ENCODE measurements at regions not wholly inside any gene's neighbourhood (a gene's known extent, or its start where the extent isn't known, plus 50 kb on each side); places are given as distances from the start of the nearest gene placed in this dataset.

GRCh38 chr6:119543332-119543731, 193.8 kb upstream of the MAN1A1 start:
- DNase-seq (ENCODE audit: low read depth): no peak

GRCh38 chr6:119542037-119542436, 192.5 kb upstream of the MAN1A1 start:
- DNase-seq (ENCODE audit: low read depth): no peak

GRCh38 chr6:119541132-119541905, 191.8 kb upstream of the MAN1A1 start:
- peak; percentile 88 for DNase-seq (ENCODE audit: low read depth)

GRCh38 chr6:119540417-119540816, 190.9 kb upstream of the MAN1A1 start:
- no peak for DNase-seq (ENCODE audit: low read depth)

- DNase-seq (ENCODE audit: low read depth): no peak
Observed at GRCh38 chr6:119539066-119539746, 189.6 kb upstream of the MAN1A1 start.

GRCh38 chr6:119536666-119537065, 187.1 kb upstream of the MAN1A1 start:
- DNase-seq (ENCODE audit: low read depth): no peak

- no peak for DNase-seq (ENCODE audit: low read depth)
Observed at GRCh38 chr6:119535332-119535731, 185.8 kb upstream of the MAN1A1 start.

GRCh38 chr6:119533603-119534279, 184.2 kb upstream of the MAN1A1 start:
- peak; percentile 55 for DNase-seq (ENCODE audit: low read depth)

- DNase-seq (ENCODE audit: low read depth): no peak
Observed at GRCh38 chr6:119527231-119527578, 177.6 kb upstream of the MAN1A1 start.

- no peak for DNase-seq (ENCODE audit: low read depth)
Observed at GRCh38 chr6:119526561-119527230, 177.1 kb upstream of the MAN1A1 start.

GRCh38 chr6:119524410-119524809, 174.8 kb upstream of the MAN1A1 start:
- DNase-seq (ENCODE audit: low read depth): no peak

- DNase-seq (ENCODE audit: low read depth): no peak
Observed at GRCh38 chr6:119523556-119523955, 174.0 kb upstream of the MAN1A1 start.

- no peak for DNase-seq (ENCODE audit: low read depth)
Observed at GRCh38 chr6:119521251-119521650, 171.7 kb upstream of the MAN1A1 start.

- no peak for DNase-seq (ENCODE audit: low read depth)
Observed at GRCh38 chr6:119517428-119517827, 167.9 kb upstream of the MAN1A1 start.

GRCh38 chr6:119514345-119514744, 164.8 kb upstream of the MAN1A1 start:
- DNase-seq (ENCODE audit: low read depth): no peak

- DNase-seq (ENCODE audit: low read depth): no peak
Observed at GRCh38 chr6:119511024-119511423, 161.5 kb upstream of the MAN1A1 start.

GRCh38 chr6:119510246-119510645, 160.7 kb upstream of the MAN1A1 start:
- DNase-seq (ENCODE audit: low read depth): no peak

GRCh38 chr6:119506631-119507174, 157.1 kb upstream of the MAN1A1 start:
- no peak for DNase-seq (ENCODE audit: low read depth)

- no peak for DNase-seq (ENCODE audit: low read depth)
Observed at GRCh38 chr6:119501798-119502483, 152.4 kb upstream of the MAN1A1 start.

GRCh38 chr6:119499797-119500196, 150.2 kb upstream of the MAN1A1 start:
- no peak for DNase-seq (ENCODE audit: low read depth)

GRCh38 chr6:119497988-119498727, 148.6 kb upstream of the MAN1A1 start:
- DNase-seq (ENCODE audit: low read depth): no peak

Measured in M059J (cell line).